Fibroblast of villous mesenchyme (primary cell): ENCODE measurements at regions not wholly inside any gene's neighbourhood (a gene's known extent, or its start where the extent isn't known, plus 50 kb on each side); places are given as distances from the start of the nearest gene placed in this dataset.
A peak's percentile ranks its signal among the peaks of the same experiment; 100 is the strongest.

Source experiments
- DNase-seq: peaks from one replicate; pipeline ENCODE4 v3.0.0-alpha.2; 2010; ENCODE audit warnings: low read depth
- H3K4me3 ChIP-seq: 2 replicates; pipeline ENCODE4 v1.5.1; 2011; ENCODE audit warnings: low read depth, mild to moderate bottlenecking, low read length
- TF ChIP-seq, protein P1 (sequence below): IDR thresholded peaks from 2 replicates; pipeline ENCODE4 v1.5.1; 2012; ENCODE audit warnings: low read depth, mild to moderate bottlenecking, low read length; ENCODE audit not compliant: insufficient read depth

DNA sequence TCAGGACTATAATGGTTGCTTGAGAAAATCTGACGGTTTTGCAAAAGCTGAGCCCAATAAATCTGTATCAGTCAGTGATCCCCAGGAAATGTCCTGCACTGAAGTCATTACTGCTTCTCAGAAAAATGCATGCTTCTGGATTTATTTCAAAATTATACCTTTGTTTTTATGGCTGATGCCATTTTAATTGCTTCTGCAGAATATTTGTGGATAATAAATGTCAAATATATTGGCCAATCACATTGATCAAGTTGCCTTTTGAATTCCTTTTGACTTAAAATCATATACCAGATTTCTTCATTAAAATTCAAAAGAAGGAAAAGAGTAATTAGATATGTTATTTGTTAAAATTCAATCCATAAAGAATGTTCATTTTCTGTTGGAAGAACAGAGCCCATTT is 842.9 kb upstream of the ADGRL4 start:
- no peak for DNase-seq
- H3K4me3 ChIP-seq = no peak overlapping the region
- TF ChIP-seq, protein P1, sequence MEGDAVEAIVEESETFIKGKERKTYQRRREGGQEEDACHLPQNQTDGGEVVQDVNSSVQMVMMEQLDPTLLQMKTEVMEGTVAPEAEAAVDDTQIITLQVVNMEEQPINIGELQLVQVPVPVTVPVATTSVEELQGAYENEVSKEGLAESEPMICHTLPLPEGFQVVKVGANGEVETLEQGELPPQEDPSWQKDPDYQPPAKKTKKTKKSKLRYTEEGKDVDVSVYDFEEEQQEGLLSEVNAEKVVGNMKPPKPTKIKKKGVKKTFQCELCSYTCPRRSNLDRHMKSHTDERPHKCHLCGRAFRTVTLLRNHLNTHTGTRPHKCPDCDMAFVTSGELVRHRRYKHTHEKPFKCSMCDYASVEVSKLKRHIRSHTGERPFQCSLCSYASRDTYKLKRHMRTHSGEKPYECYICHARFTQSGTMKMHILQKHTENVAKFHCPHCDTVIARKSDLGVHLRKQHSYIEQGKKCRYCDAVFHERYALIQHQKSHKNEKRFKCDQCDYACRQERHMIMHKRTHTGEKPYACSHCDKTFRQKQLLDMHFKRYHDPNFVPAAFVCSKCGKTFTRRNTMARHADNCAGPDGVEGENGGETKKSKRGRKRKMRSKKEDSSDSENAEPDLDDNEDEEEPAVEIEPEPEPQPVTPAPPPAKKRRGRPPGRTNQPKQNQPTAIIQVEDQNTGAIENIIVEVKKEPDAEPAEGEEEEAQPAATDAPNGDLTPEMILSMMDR = no peak

DNA sequence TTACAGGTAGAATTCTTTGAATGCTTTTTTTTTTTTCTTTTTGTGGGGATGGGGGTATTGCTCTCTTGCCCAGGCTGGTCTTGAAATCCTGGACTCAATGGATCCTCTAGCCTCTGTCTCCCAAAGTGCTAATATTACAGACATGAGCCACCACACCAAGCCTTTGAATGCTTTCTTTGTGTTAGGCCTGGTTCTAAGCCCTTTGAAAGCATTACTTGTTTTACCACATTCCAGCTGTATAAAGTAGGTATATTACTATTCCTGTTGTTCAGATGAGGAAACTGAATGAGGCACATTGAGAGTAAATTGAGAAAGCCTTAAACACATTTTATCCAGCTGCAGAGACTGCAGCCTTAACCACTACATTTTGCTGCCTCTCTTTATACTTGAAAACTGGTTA is 841.8 kb upstream of the ADGRL4 start:
- TF ChIP-seq, protein P1 = no peak
- DNase-seq = no peak
- H3K4me3 ChIP-seq = no peak overlapping the region

DNA sequence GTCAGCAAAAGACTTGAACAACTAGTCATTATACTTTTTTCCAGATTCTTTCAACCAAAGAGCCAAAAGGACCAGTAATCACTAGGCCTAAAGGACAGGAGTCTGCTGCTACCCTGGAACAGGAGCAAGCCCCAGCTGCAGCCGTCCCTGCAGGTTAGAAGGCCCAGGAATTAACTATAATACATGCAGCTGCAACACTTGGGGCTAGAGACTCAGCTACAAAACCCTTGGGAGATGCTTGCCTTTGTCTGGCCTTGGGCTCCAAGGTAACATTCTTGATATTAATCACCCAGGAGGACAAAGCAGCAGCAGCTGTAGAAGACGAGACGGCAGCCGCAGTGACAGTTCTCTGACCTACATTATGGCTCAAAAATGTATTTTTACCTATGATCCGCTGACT is 841.2 kb upstream of the ADGRL4 start:
- no peak overlapping the region for H3K4me3 ChIP-seq
- TF ChIP-seq, protein P1 = no peak
- no peak for DNase-seq

DNA sequence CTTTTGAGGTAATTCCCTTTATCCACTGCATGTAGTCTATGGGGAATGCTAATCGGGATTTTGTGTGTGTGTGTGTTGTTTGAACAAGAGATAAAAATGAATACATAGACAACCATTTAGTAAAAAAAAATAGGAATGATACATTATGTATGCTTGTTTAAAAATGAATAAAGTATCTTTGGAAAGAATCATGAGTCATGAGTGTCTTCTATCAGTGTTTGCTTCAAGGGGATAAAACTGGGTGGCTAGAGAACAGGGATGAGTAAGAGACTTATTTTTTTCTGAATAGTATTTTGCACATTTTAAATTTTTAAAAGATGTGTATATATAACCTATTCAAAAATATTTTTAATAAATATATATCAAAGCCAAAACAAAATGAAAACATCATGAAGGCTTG is 839.4 kb upstream of the ADGRL4 start:
- H3K4me3 ChIP-seq = no peak overlapping the region

DNA sequence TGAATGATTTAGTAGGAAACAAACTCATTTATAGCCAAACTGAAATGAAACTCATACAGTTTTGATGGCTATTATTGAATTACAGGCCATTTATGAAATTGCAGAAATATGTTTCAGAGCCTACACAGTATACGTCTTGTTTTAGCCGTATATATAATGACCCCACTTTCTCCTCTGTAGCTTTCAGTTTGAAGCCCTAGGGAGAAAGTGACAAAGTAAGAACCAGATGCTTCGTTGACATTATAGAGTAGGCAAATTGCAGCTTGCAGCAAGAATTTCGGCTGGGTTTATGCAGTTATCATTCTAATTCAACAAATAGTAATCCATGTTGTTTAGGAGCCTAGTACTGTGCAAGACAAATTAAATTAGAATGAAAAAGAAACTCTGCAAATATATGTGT is 836.3 kb upstream of the ADGRL4 start:
- no peak overlapping the region for H3K4me3 ChIP-seq
- no peak for DNase-seq
- TF ChIP-seq, protein P1 = no peak

More for the DNA sequence above, 839.4 kb upstream of the ADGRL4 start:
- TF ChIP-seq, protein P1 = no peak
- DNase-seq = peak; percentile 4

DNA sequence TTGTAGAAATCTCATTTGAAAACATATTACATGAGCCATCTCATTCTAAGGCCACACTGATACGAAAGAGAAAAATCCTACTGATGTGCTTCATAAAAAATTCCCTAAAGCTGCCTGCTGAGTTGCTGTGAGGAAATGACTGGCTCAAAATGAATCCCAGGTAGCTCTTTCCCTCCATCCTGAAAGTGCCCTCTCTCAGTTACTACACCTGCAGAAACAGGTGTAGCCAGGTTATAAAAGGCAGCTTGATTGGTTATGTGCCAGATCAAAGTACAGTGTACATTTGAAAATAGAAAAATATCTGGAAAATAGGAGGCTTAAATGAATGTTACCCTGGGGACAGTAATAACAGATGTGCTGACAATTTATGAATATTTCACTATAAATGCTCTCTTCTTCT is 833.4 kb upstream of the ADGRL4 start:
- TF ChIP-seq, protein P1 = no peak
- H3K4me3 ChIP-seq = no peak overlapping the region
- DNase-seq = no peak

DNA sequence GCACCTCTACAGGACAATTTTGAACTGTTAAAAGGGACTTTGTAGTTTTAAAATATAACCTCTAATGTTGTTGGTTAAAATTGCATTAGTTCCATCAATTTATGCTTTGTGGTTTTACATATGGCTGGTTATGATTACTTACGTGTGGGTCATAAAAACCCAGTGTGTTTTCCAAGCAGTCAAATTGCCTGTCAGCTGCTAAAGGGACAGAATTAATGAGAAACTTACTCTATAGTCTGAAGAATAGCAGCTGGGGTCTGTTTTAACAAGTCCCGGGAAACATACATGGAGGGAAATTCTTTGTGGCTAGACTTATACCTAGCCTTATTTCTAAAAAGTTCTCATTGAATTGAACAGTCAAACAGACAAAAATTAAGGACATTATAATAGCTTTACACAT is 820.9 kb upstream of the ADGRL4 start:
- TF ChIP-seq, protein P1 = no peak
- H3K4me3 ChIP-seq = no peak overlapping the region
- DNase-seq = no peak
